ENCODE measurements at regions not wholly inside any gene's neighbourhood (a gene's known extent, or its start where the extent isn't known, plus 50 kb on each side); places are given as distances from the start of the nearest gene placed in this dataset.
A peak's percentile ranks its signal among the peaks of the same experiment; 100 is the strongest.

DNA sequence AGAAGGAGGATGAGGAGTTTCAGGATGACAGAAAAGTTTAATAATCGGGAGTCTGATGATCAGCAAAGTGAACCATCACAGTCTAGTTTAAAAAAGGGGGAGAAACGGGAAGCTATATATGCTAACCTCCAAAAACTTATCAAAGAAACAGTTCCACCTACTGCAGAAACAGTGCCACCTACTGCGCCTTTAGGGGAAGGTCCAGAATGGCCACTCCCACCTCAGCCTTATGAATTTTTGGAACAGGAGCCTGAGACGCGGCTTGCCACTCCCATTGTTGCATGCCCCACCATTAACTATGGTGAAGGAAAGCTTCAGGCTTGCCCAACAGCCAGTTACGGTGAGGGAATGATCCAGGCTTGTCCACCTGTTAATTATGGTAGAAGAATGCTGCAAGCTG lies 929.0 kb downstream of the SLITRK6 start:
- Histone ChIP-seq H3K27me3 (ENCODE audit: low read length) (no peaks in the 10 kb centered on the region), H3F3A (ENCODE audit: low read length, unreplicated experiment) (no peaks in the 10 kb centered on the region), H3K9me2 (replicated peaks; ENCODE audit: low read length) (no peaks in the 10 kb centered on the region), H3K27ac (ENCODE audit: low read length) (no peak overlapping the region), H3K4me3 (ENCODE audit: low read length) (no peak overlapping the region), H3K79me2 (ENCODE audit: low read length) (no peaks in the 10 kb centered on the region), H3K9me3 (ENCODE audit: low read length) (no peaks in the 10 kb centered on the region), H3K4me1 (ENCODE audit: insufficient read depth, low read length) (no peaks in the 10 kb centered on the region), H2AFZ (ENCODE audit: low read length) (peak overlapping the region; percentile 70), H4K20me1 (ENCODE audit: low read length) (no peaks in the 10 kb centered on the region), H3K36me3 (ENCODE audit: low read depth, low read length) (no peaks in the 10 kb centered on the region), H3K9ac (ENCODE audit: low read length) (no peak overlapping the region), H3K4me2 (ENCODE audit: low read length) (peak overlapping the region; percentile 36)
- BruUV-seq (replicated peaks) = no TSS peak
- ChIA-PET POLR2A (ENCODE audit: unreplicated experiment) (no interaction called here), CTCF (interaction anchor here (1.2 kb wide), 1 partner anchor 26 kb away, joined by 6 read pairs; no protein-coding TSS in a partner anchor)
- intact Hi-C loops (cut with micrococcal nuclease) = no loop called here
- peak; percentile 78 for ATAC-seq
- TF ChIP-seq, protein P1, sequence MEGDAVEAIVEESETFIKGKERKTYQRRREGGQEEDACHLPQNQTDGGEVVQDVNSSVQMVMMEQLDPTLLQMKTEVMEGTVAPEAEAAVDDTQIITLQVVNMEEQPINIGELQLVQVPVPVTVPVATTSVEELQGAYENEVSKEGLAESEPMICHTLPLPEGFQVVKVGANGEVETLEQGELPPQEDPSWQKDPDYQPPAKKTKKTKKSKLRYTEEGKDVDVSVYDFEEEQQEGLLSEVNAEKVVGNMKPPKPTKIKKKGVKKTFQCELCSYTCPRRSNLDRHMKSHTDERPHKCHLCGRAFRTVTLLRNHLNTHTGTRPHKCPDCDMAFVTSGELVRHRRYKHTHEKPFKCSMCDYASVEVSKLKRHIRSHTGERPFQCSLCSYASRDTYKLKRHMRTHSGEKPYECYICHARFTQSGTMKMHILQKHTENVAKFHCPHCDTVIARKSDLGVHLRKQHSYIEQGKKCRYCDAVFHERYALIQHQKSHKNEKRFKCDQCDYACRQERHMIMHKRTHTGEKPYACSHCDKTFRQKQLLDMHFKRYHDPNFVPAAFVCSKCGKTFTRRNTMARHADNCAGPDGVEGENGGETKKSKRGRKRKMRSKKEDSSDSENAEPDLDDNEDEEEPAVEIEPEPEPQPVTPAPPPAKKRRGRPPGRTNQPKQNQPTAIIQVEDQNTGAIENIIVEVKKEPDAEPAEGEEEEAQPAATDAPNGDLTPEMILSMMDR (conservative IDR thresholded peaks at IDR 0.05; ENCODE audit: low read depth, low read length) = peak; percentile 57; the same call in 1 of the 2 replicates
- TF ChIP-seq EZH2phosphoT487 (IDR thresholded peaks at IDR 0.05; ENCODE audit: borderline replicate concordance, low read length) = no peak
- peak; percentile 60 for DNase-seq

DNA sequence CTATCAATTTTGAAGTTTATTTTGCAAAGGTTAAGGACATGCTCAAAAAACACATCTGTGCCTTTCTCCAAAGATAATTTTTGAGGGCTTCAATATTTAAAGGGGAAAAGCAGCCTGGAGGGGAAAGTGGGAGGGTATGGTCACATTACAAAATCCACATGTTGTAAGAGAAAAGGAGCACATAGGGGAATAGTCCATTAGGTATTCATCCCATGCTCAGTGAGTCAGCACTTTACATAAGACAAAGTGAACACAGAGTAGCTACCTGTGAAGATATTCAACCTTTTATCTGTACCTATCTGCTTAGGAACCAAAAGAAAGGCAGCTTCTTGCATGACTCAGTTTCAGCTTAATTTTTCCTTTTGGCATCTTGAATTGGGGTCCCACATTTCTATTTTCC lies 932.0 kb downstream of the SLITRK6 start:
- intact Hi-C loops (cut with micrococcal nuclease) = no loop called here
- Histone ChIP-seq H3F3A (ENCODE audit: low read length, unreplicated experiment) (no peaks in the 10 kb centered on the region), H3K4me2 (ENCODE audit: low read length) (no peak overlapping the region), H3K27ac (ENCODE audit: low read length) (no peak overlapping the region), H3K4me3 (ENCODE audit: low read length) (no peak overlapping the region), H3K9ac (ENCODE audit: low read length) (no peak overlapping the region), H3K9me3 (ENCODE audit: low read length) (no peaks in the 10 kb centered on the region), H3K27me3 (ENCODE audit: low read length) (no peaks in the 10 kb centered on the region), H3K79me2 (ENCODE audit: low read length) (no peaks in the 10 kb centered on the region), H3K9me2 (replicated peaks; ENCODE audit: low read length) (no peaks in the 10 kb centered on the region), H3K4me1 (ENCODE audit: insufficient read depth, low read length) (no peaks in the 10 kb centered on the region), H2AFZ (ENCODE audit: low read length) (peak overlapping the region; percentile 28; the same call in 1 of the 2 replicates), H4K20me1 (ENCODE audit: low read length) (no peaks in the 10 kb centered on the region), H3K36me3 (ENCODE audit: low read depth, low read length) (no peaks in the 10 kb centered on the region)
- no TSS peak for BruUV-seq (replicated peaks)
- ChIA-PET POLR2A (ENCODE audit: unreplicated experiment) (no interaction called here), CTCF (no interaction called here)
- DNase-seq (no peak), ATAC-seq (no peak)
- TF ChIP-seq, protein P1 (conservative IDR thresholded peaks at IDR 0.05; ENCODE audit: low read depth, low read length) = no peak
- no peak for TF ChIP-seq EZH2 (IDR thresholded peaks at IDR 0.05; ENCODE audit: low read length, unreplicated experiment)

GRCh38 chr13:84865783-84866221 lies 933.4 kb downstream of the SLITRK6 start:
- H3K9me3 ChIP-seq (ENCODE audit: low read length) = no peaks in the 10 kb centered on the region
- no peak overlapping the region for H3K4me2 ChIP-seq (ENCODE audit: low read length)
- DNase-seq (no peak), ATAC-seq (no peak)
- ChIA-PET POLR2A (ENCODE audit: unreplicated experiment) (no interaction called here), CTCF (no interaction called here)
- no peak overlapping the region for H2AFZ ChIP-seq (ENCODE audit: low read length)
- H3K4me3 ChIP-seq (ENCODE audit: low read length) = no peak overlapping the region
- H3K27me3 ChIP-seq (ENCODE audit: low read length) = no peaks in the 10 kb centered on the region
- no peak overlapping the region for H3K27ac ChIP-seq (ENCODE audit: low read length)
- BruUV-seq (replicated peaks) = no TSS peak
- H4K20me1 ChIP-seq (ENCODE audit: low read length) = no peaks in the 10 kb centered on the region
- no peaks in the 10 kb centered on the region for H3K79me2 ChIP-seq (ENCODE audit: low read length)
- H3K4me1 ChIP-seq (ENCODE audit: insufficient read depth, low read length) = no peaks in the 10 kb centered on the region
- no peak overlapping the region for H3K9ac ChIP-seq (ENCODE audit: low read length)
- H3K9me2 ChIP-seq (replicated peaks; ENCODE audit: low read length) = no peaks in the 10 kb centered on the region
- intact Hi-C loops (cut with micrococcal nuclease) = no loop called here
- no peaks in the 10 kb centered on the region for H3K36me3 ChIP-seq (ENCODE audit: low read depth, low read length)
- H3F3A ChIP-seq (ENCODE audit: low read length, unreplicated experiment) = no peaks in the 10 kb centered on the region
- TF ChIP-seq EZH2 (IDR thresholded peaks at IDR 0.05; ENCODE audit: low read length, unreplicated experiment) = no peak
- no peak for TF ChIP-seq EZH2phosphoT487 (IDR thresholded peaks at IDR 0.05; ENCODE audit: borderline replicate concordance, low read length)
- TF ChIP-seq, protein P1 (conservative IDR thresholded peaks at IDR 0.05; ENCODE audit: low read depth, low read length) = no peak
